OCI-LY7 (cell line): ENCODE measurements at regions not wholly inside any gene's neighbourhood (a gene's known extent, or its start where the extent isn't known, plus 50 kb on each side); places are given as distances from the start of the nearest gene placed in this dataset.

Experiments
- BruUV-seq: library from RNA; stranded (reverse); fragments of 400-500 nt; replicated peaks from 2 replicates; lab custom pipeline; 2021; lab: Mats Ljungman, UMichigan
- CTCF ChIA-PET: fragments of 300-600 bp; sonication (Branson Sonifier 250); formaldehyde crosslinking; loops from one replicate; lab custom pipeline; 2022; ENCODE audit warnings: antibody characterized with exemption; ENCODE audit not compliant: unreplicated experiment; lab: Charles Lee
- POLR2A ChIA-PET: fragments of 300-600 bp; sonication (Branson Sonifier 250); formaldehyde crosslinking; loops from one replicate; lab custom pipeline; 2022; ENCODE audit warnings: antibody characterized with exemption; lab: Charles Lee
- DNase-seq: peaks from one replicate; pipeline ENCODE4 v3.0.0-alpha.2; 2015; ENCODE audit warnings: low spot score
- H2AFZ ChIP-seq: fragments of 200-600 bp; sonication (generic), shearing (Covaris generic); 2 replicates; pipeline ENCODE4 v1.6.1; 2014; ENCODE audit warnings: mild to moderate bottlenecking, antibody characterized with exemption, low read length, moderate library complexity
- H3K27ac ChIP-seq: fragments of 200-600 bp; sonication (generic); 2 replicates; pipeline ENCODE4 v1.5.1; 2014; ENCODE audit warnings: mixed run types, low read depth, mild to moderate bottlenecking, moderate library complexity, low read length, inconsistent platforms; ENCODE audit not compliant: poor library complexity, severe bottlenecking
- H3K36me3 ChIP-seq: fragments of 200-600 bp; sonication (generic); 2 replicates; pipeline ENCODE4 v1.6.1; 2014; ENCODE audit warnings: mild to moderate bottlenecking, antibody characterized with exemption, low read length, moderate library complexity, mixed read lengths; ENCODE audit not compliant: insufficient read depth
- H3K4me1 ChIP-seq: fragments of 200-600 bp; sonication (generic); 2 replicates; pipeline ENCODE4 v1.5.1; 2014; ENCODE audit warnings: mild to moderate bottlenecking, low read length; ENCODE audit not compliant: insufficient read depth, poor library complexity, severe bottlenecking
- H3K4me2 ChIP-seq: fragments of 200-600 bp; sonication (generic); 2 replicates; pipeline ENCODE4 v1.6.1; 2014; ENCODE audit warnings: mild to moderate bottlenecking, low read length
- H3K4me3 ChIP-seq: fragments of 200-600 bp; sonication (generic); 2 replicates; pipeline ENCODE4 v1.5.1; 2014; ENCODE audit warnings: mild to moderate bottlenecking, low read depth, low read length; ENCODE audit not compliant: poor library complexity, severe bottlenecking
- H3K79me2 ChIP-seq: fragments of 200-600 bp; sonication (generic); 2 replicates; pipeline ENCODE4 v1.6.1; 2016; ENCODE audit warnings: low read depth, mild to moderate bottlenecking, low read length, moderate library complexity, mixed read lengths; ENCODE audit not compliant: insufficient read depth
- H3K9me2 ChIP-seq: fragments of 200-600 bp; sonication (generic); 2 replicates; pipeline ENCODE4 v1.6.1; 2016; ENCODE audit warnings: mild to moderate bottlenecking, low read length, mixed read lengths; ENCODE audit not compliant: insufficient read depth
- H3K9me3 ChIP-seq: fragments of 200-600 bp; sonication (generic); 2 replicates; pipeline ENCODE4 v1.6.1; 2014; ENCODE audit warnings: mild to moderate bottlenecking, mixed run types, low read length, mixed read lengths
- H4K20me1 ChIP-seq: fragments of 200-600 bp; sonication (generic); 2 replicates; pipeline ENCODE4 v1.6.1; 2014; ENCODE audit warnings: mild to moderate bottlenecking, antibody characterized with exemption, low read length, moderate library complexity, mixed read lengths; ENCODE audit not compliant: insufficient read depth
- EZH2phosphoT487 ChIP-seq: fragments of 200-600 bp; sonication (generic); IDR thresholded peaks from 2 replicates; pipeline ENCODE4 v1.6.1; 2018; ENCODE audit warnings: low read depth, borderline replicate concordance, mild to moderate bottlenecking, mixed run types, antibody characterized with exemption, low read length, moderate library complexity, mixed read lengths
- intact Hi-C: fragments of 100-400 bp; cut with micrococcal nuclease; formaldehyde crosslinking; loops from one replicate; pipeline ENCODE4 v1.10.0; 2022; ENCODE audit not compliant: unreplicated experiment
- TF ChIP-seq, protein P1 (sequence below): fragments of 200-600 bp; sonication (generic); conservative IDR thresholded peaks from 2 replicates; pipeline ENCODE4 v1.5.1; 2014; ENCODE audit warnings: mild to moderate bottlenecking, antibody characterized with exemption, low read length, moderate library complexity, mixed read lengths

GRCh38 chr11:112628676-112629075 lies 332.5 kb upstream of the NCAM1 start:
- Histone ChIP-seq H3K9me3 (no peaks in the 10 kb centered on the region), H3K4me2 (no peak overlapping the region), H3K27ac (no peak overlapping the region), H2AFZ (no peak overlapping the region), H3K36me3 (no peaks in the 10 kb centered on the region), H4K20me1 (no peaks in the 10 kb centered on the region), H3K79me2 (no peaks in the 10 kb centered on the region), H3K4me3 (no peak overlapping the region), H3K9me2 (no peaks in the 10 kb centered on the region), H3K4me1 (no peaks in the 10 kb centered on the region)
- CTCF ChIA-PET, result no interaction called here
- POLR2A ChIA-PET, result no interaction called here
- BruUV-seq, result no TSS peak
- TF ChIP-seq, protein P1, sequence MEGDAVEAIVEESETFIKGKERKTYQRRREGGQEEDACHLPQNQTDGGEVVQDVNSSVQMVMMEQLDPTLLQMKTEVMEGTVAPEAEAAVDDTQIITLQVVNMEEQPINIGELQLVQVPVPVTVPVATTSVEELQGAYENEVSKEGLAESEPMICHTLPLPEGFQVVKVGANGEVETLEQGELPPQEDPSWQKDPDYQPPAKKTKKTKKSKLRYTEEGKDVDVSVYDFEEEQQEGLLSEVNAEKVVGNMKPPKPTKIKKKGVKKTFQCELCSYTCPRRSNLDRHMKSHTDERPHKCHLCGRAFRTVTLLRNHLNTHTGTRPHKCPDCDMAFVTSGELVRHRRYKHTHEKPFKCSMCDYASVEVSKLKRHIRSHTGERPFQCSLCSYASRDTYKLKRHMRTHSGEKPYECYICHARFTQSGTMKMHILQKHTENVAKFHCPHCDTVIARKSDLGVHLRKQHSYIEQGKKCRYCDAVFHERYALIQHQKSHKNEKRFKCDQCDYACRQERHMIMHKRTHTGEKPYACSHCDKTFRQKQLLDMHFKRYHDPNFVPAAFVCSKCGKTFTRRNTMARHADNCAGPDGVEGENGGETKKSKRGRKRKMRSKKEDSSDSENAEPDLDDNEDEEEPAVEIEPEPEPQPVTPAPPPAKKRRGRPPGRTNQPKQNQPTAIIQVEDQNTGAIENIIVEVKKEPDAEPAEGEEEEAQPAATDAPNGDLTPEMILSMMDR, result no peak
- TF ChIP-seq EZH2phosphoT487, result no peak
- intact Hi-C loops, result no loop called here
- DNase-seq, result no peak

DNA sequence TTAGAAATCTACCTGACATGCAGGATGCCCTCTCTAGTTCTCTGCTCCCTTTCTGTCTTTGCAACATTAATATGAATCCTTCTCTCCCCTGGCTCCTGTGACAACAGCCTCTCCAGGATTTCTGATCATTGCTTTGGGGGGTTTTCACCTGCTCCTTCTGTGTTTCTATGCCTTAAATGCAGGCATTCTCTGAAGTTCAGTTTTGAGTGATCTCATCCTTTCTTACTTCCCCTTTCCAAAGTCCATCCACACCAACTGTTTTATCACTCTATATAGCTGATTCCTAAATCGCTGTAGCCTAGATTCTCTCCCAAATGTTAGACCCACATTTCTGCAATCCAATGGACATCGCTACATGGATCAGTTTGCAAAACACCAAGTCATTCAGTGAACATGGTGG lies 330.7 kb upstream of the NCAM1 start:
- Histone ChIP-seq H3K9me3 (no peaks in the 10 kb centered on the region), H3K36me3 (no peaks in the 10 kb centered on the region), H3K4me1 (no peaks in the 10 kb centered on the region), H3K27ac (no peak overlapping the region), H3K4me3 (no peak overlapping the region), H3K4me2 (no peak overlapping the region), H2AFZ (no peak overlapping the region), H3K9me2 (no peaks in the 10 kb centered on the region), H3K79me2 (no peaks in the 10 kb centered on the region), H4K20me1 (no peaks in the 10 kb centered on the region)
- BruUV-seq, result no TSS peak
- DNase-seq, result no peak
- TF ChIP-seq, protein P1, result no peak
- no peak for TF ChIP-seq EZH2phosphoT487
- ChIA-PET POLR2A (no interaction called here), CTCF (no interaction called here)
- intact Hi-C loops, result no loop called here

GRCh38 chr11:112631333-112631732 lies 329.9 kb upstream of the NCAM1 start:
- Histone ChIP-seq H3K27ac (no peak overlapping the region), H3K4me3 (no peak overlapping the region), H4K20me1 (no peaks in the 10 kb centered on the region), H3K4me2 (no peak overlapping the region), H3K9me3 (no peaks in the 10 kb centered on the region), H3K79me2 (no peaks in the 10 kb centered on the region), H3K36me3 (no peaks in the 10 kb centered on the region), H3K9me2 (no peaks in the 10 kb centered on the region), H3K4me1 (no peaks in the 10 kb centered on the region), H2AFZ (no peak overlapping the region)
- no peak for DNase-seq
- intact Hi-C loops, result no loop called here
- POLR2A ChIA-PET, result no interaction called here
- BruUV-seq, result no TSS peak
- CTCF ChIA-PET, result no interaction called here
- no peak for TF ChIP-seq EZH2phosphoT487
- TF ChIP-seq, protein P1, result no peak
